ENCODE measurements at regions not wholly inside any gene's neighbourhood (a gene's known extent, or its start where the extent isn't known, plus 50 kb on each side); places are given as distances from the start of the nearest gene placed in this dataset.

DNA sequence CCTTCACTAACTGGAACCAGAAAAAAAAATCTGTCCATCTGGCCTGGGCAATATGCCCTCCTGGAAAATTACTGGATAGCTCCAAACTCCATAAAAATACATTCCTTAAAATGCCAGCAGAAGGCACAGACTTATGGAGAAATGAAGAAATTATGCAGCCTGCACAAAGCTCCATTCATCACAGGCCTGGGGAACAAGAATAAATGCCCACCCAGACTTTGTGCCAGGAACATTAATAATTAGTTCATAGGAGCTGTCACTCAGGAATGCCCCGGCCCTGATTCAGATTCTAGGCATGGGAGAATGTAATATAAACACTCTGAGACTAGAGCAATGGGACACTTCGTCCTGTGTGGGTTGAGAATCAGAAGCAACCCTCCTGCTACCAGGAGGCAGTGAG, 199.3 kb downstream of the OTOR start:
- no peaks in the 10 kb centered on the region for H3K79me2 ChIP-seq (ENCODE audit: insufficient read depth, low read length)
- H2AFZ ChIP-seq (ENCODE audit: low read depth, low read length): no peak overlapping the region
- H3K9me3 ChIP-seq (ENCODE audit: insufficient read depth, low read depth, low read length): no peaks in the 10 kb centered on the region
- peaks cover 46% of the 10 kb centered on the region for H3K4me1 Mint-ChIP-seq (ENCODE audit: low read depth, unreplicated experiment)
- H3K4me3 ChIP-seq (ENCODE audit: insufficient read depth, low read depth, low read length): no peak overlapping the region
- H3K27me3 Mint-ChIP-seq (ENCODE audit: low read depth, unreplicated experiment): no peaks in the 10 kb centered on the region
- no peaks in the 10 kb centered on the region for H4K20me1 ChIP-seq (ENCODE audit: insufficient read depth, low read length)
- peaks cover 6% of the 10 kb centered on the region for H3K9me3 Mint-ChIP-seq (ENCODE audit: unreplicated experiment)
- FAIRE-seq (no peak), DNase-seq (ENCODE audit: low read depth) (peak; percentile 46)
- peak overlapping the region; percentile 22 for H3K27ac Mint-ChIP-seq (ENCODE audit: unreplicated experiment)
- TF ChIP-seq, protein P1, sequence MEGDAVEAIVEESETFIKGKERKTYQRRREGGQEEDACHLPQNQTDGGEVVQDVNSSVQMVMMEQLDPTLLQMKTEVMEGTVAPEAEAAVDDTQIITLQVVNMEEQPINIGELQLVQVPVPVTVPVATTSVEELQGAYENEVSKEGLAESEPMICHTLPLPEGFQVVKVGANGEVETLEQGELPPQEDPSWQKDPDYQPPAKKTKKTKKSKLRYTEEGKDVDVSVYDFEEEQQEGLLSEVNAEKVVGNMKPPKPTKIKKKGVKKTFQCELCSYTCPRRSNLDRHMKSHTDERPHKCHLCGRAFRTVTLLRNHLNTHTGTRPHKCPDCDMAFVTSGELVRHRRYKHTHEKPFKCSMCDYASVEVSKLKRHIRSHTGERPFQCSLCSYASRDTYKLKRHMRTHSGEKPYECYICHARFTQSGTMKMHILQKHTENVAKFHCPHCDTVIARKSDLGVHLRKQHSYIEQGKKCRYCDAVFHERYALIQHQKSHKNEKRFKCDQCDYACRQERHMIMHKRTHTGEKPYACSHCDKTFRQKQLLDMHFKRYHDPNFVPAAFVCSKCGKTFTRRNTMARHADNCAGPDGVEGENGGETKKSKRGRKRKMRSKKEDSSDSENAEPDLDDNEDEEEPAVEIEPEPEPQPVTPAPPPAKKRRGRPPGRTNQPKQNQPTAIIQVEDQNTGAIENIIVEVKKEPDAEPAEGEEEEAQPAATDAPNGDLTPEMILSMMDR (IDR thresholded peaks at IDR 0.05; ENCODE audit: insufficient read depth, low read depth, low read length): no peak
- TF ChIP-seq EZH2 (IDR thresholded peaks at IDR 0.05; ENCODE audit: insufficient read depth, low read length): no peak
- H3K4me3 Mint-ChIP-seq (ENCODE audit: unreplicated experiment): no peak overlapping the region
- no peaks in the 10 kb centered on the region for H3K36me3 ChIP-seq (ENCODE audit: insufficient read depth, low read length)
- no peak overlapping the region for H3K9ac ChIP-seq (ENCODE audit: low read length)
- peaks cover 5% of the 10 kb centered on the region for H3K4me1 ChIP-seq (ENCODE audit: insufficient read depth, low read length)
- H3K27me3 ChIP-seq (ENCODE audit: insufficient read depth, low read length): no peaks in the 10 kb centered on the region
- H3K36me3 Mint-ChIP-seq (ENCODE audit: low read depth, unreplicated experiment): no peaks in the 10 kb centered on the region
- H3K4me2 ChIP-seq (ENCODE audit: low read length): no peak overlapping the region
- no peak overlapping the region for H3K27ac ChIP-seq (ENCODE audit: low read depth, low read length)

DNA sequence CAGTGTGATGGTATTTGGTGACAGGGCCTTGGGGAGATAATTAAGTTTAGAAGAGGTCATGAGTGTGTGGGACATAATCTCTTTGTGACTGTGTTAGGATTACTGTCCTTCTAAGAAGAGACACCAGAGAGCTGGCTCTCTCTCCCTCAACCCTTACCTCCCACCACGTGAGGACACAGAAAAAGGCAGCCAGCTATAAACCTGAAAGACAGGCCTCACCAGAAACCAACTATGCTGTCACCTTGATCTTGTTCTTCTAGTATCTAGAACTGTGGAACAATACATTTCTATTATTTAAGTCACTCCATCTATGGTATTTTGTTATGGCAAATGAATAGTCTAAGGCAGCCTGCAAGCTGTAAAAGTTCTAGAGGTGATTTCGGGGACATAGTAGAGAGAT, 203.7 kb downstream of the OTOR start:
- H2AFZ ChIP-seq (ENCODE audit: low read depth, low read length): no peak overlapping the region
- Mint-ChIP-seq H3K4me3 (ENCODE audit: unreplicated experiment) (no peak overlapping the region), H3K27me3 (ENCODE audit: low read depth, unreplicated experiment) (no peaks in the 10 kb centered on the region), H3K9me3 (ENCODE audit: unreplicated experiment) (peaks cover 6% of the 10 kb centered on the region), H3K4me1 (ENCODE audit: low read depth, unreplicated experiment) (peaks cover 30% of the 10 kb centered on the region), H3K27ac (ENCODE audit: unreplicated experiment) (no peak overlapping the region), H3K36me3 (ENCODE audit: low read depth, unreplicated experiment) (no peaks in the 10 kb centered on the region)
- no peak overlapping the region for H3K4me3 ChIP-seq (ENCODE audit: insufficient read depth, low read depth, low read length)
- FAIRE-seq: no peak
- H3K27me3 ChIP-seq (ENCODE audit: insufficient read depth, low read length): no peaks in the 10 kb centered on the region
- H3K4me2 ChIP-seq (ENCODE audit: low read length): no peak overlapping the region
- H3K4me1 ChIP-seq (ENCODE audit: insufficient read depth, low read length): peaks cover 5% of the 10 kb centered on the region
- DNase-seq (ENCODE audit: low read depth): no peak
- no peaks in the 10 kb centered on the region for H4K20me1 ChIP-seq (ENCODE audit: insufficient read depth, low read length)
- no peak overlapping the region for H3K27ac ChIP-seq (ENCODE audit: low read depth, low read length)
- H3K79me2 ChIP-seq (ENCODE audit: insufficient read depth, low read length): no peaks in the 10 kb centered on the region
- TF ChIP-seq, protein P1 (IDR thresholded peaks at IDR 0.05; ENCODE audit: insufficient read depth, low read depth, low read length): no peak
- H3K9me3 ChIP-seq (ENCODE audit: insufficient read depth, low read depth, low read length): no peaks in the 10 kb centered on the region
- H3K9ac ChIP-seq (ENCODE audit: low read length): no peak overlapping the region
- no peaks in the 10 kb centered on the region for H3K36me3 ChIP-seq (ENCODE audit: insufficient read depth, low read length)

DNA sequence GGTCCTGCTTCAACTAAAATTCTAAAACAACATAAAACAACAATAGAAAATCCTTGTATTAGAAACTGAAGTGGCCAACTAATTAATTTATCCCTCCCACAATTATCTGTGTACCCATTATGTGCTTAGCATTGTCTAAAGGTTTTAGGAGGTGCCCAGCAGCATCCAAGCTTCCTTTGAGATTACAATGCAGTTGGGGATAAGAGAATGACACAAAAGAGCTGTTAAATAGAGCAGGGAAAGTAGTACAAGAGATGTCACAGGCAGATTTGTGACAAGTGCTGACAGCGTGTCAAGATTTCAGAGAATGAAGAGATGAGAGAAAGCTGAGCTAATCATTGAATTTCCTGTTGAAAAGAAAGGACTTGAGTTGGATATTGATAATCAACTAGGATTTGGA, 204.8 kb downstream of the OTOR start:
- Mint-ChIP-seq H3K4me1 (ENCODE audit: low read depth, unreplicated experiment) (peaks cover 22% of the 10 kb centered on the region), H3K4me3 (ENCODE audit: unreplicated experiment) (no peak overlapping the region), H3K36me3 (ENCODE audit: low read depth, unreplicated experiment) (no peaks in the 10 kb centered on the region), H3K9me3 (ENCODE audit: unreplicated experiment) (peaks cover 6% of the 10 kb centered on the region), H3K27me3 (ENCODE audit: low read depth, unreplicated experiment) (no peaks in the 10 kb centered on the region), H3K27ac (ENCODE audit: unreplicated experiment) (no peak overlapping the region)
- no peak overlapping the region for H3K9ac ChIP-seq (ENCODE audit: low read length)
- H3K79me2 ChIP-seq (ENCODE audit: insufficient read depth, low read length): no peaks in the 10 kb centered on the region
- H3K4me3 ChIP-seq (ENCODE audit: insufficient read depth, low read depth, low read length): no peak overlapping the region
- no peaks in the 10 kb centered on the region for H4K20me1 ChIP-seq (ENCODE audit: insufficient read depth, low read length)
- no peak overlapping the region for H2AFZ ChIP-seq (ENCODE audit: low read depth, low read length)
- DNase-seq (ENCODE audit: low read depth) (no peak), FAIRE-seq (no peak)
- no peaks in the 10 kb centered on the region for H3K9me3 ChIP-seq (ENCODE audit: insufficient read depth, low read depth, low read length)
- TF ChIP-seq, protein P1 (IDR thresholded peaks at IDR 0.05; ENCODE audit: insufficient read depth, low read depth, low read length): no peak
- no peak for TF ChIP-seq EZH2 (IDR thresholded peaks at IDR 0.05; ENCODE audit: insufficient read depth, low read length)
- no peak overlapping the region for H3K4me2 ChIP-seq (ENCODE audit: low read length)
- H3K27ac ChIP-seq (ENCODE audit: low read depth, low read length): no peak overlapping the region
- no peaks in the 10 kb centered on the region for H3K4me1 ChIP-seq (ENCODE audit: insufficient read depth, low read length)
- H3K36me3 ChIP-seq (ENCODE audit: insufficient read depth, low read length): no peaks in the 10 kb centered on the region
- no peaks in the 10 kb centered on the region for H3K27me3 ChIP-seq (ENCODE audit: insufficient read depth, low read length)
